ENCODE measurements at regions not wholly inside any gene's neighbourhood (a gene's known extent, or its start where the extent isn't known, plus 50 kb on each side); places are given as distances from the start of the nearest gene placed in this dataset.

DNA sequence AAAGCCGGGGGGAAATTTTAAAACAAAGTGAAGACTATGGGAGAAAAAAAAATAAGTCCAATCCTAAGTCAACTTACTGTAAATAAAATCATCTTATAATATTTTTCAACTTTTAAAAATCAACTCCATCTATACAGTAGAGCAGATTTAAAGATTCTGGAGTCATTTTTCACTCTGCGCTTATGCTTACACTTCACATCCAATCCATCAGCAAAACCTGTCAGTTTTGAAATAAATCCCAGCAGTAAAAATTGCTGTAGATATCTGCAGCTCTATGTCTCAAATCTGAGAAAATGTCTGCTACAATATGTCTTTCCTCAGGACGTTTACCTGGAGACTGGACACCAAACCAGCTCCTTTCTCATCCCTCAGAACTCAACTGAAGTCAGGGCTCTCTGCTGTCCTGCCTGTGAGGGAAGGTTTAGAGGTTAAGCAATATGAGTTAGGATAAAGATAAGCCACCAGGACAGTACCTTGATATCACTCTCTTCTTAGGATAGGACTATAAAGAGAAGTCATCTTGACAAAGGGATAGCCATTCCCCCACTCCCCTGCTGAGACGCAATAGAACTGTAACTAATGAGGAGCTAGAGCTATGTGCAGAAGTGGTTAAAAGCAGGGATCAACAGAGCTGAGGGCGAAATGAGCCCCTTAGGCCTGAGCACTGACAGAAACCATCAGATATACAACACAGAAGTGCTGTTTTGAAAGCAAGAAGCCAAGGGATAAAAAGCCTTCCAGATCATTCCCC is 254.7 kb upstream of the KLHL1 start:
- TF ChIP-seq, protein P1, sequence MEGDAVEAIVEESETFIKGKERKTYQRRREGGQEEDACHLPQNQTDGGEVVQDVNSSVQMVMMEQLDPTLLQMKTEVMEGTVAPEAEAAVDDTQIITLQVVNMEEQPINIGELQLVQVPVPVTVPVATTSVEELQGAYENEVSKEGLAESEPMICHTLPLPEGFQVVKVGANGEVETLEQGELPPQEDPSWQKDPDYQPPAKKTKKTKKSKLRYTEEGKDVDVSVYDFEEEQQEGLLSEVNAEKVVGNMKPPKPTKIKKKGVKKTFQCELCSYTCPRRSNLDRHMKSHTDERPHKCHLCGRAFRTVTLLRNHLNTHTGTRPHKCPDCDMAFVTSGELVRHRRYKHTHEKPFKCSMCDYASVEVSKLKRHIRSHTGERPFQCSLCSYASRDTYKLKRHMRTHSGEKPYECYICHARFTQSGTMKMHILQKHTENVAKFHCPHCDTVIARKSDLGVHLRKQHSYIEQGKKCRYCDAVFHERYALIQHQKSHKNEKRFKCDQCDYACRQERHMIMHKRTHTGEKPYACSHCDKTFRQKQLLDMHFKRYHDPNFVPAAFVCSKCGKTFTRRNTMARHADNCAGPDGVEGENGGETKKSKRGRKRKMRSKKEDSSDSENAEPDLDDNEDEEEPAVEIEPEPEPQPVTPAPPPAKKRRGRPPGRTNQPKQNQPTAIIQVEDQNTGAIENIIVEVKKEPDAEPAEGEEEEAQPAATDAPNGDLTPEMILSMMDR (IDR thresholded peaks at IDR 0.05) = no peak
- TF ChIP-seq, protein P2, sequence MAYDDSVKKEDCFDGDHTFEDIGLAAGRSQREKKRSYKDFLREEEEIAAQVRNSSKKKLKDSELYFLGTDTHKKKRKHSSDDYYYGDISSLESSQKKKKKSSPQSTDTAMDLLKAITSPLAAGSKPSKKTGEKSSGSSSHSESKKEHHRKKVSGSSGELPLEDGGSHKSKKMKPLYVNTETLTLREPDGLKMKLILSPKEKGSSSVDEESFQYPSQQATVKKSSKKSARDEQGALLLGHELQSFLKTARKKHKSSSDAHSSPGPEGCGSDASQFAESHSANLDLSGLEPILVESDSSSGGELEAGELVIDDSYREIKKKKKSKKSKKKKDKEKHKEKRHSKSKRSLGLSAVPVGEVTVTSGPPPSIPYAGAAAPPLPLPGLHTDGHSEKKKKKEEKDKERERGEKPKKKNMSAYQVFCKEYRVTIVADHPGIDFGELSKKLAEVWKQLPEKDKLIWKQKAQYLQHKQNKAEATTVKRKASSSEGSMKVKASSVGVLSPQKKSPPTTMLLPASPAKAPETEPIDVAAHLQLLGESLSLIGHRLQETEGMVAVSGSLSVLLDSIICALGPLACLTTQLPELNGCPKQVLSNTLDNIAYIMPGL (CRISPR knock-in tag; IDR thresholded peaks at IDR 0.05; ENCODE audit: borderline replicate concordance) = no peak
- TF ChIP-seq POLR2A (IDR thresholded peaks at IDR 0.05; ENCODE audit: low read length) (no peak), SMC3 (IDR thresholded peaks at IDR 0.05) (no peak), EP300 (IDR thresholded peaks at IDR 0.05) (no peak), CEBPB (IDR thresholded peaks at IDR 0.05) (no peak)
